A549 (cell line): ENCODE measurements at regions not wholly inside any gene's neighbourhood (a gene's known extent, or its start where the extent isn't known, plus 50 kb on each side); places are given as distances from the start of the nearest gene placed in this dataset.

Experiments used
- ATAC-seq, 2 experiments: fragments of 200-7000 bp in 1 of 2; fragments of >200 bp in 1 of 2; cut with Nextera tagmentation in 1 of 2; cut with Tn5 transposase in 1 of 2; 3 replicates each; pipeline versions ENCODE4 v1.8.0 to v1.9.1; 2018 to 2020; ENCODE audit warnings: mild to moderate bottlenecking in 1 of 2, moderate library complexity in 1 of 2
- CTCF ChIA-PET: fragments of 300-600 bp; sonication (Branson Sonifier 250); formaldehyde crosslinking; extraction: SDS; loops from one replicate; lab custom pipeline; 2021; ENCODE audit warnings: antibody characterized with exemption, inconsistent platforms; lab: Yijun Ruan, JAX
- POLR2A ChIA-PET: fragments of 350-600 bp; formaldehyde crosslinking; extraction: SDS; loops from one replicate; lab custom pipeline; 2021; ENCODE audit warnings: antibody characterized with exemption, inconsistent platforms; lab: Yijun Ruan, JAX
- DNase-seq, 2 experiments: peaks; one replicate each; pipeline versions ENCODE4 v3.0.0 to v3.0.0-alpha.2; 2011 to 2016; ENCODE audit warnings: low read depth in 1 of 2, low spot score in 1 of 2
- FAIRE-seq: peaks from 2 replicates; lab custom pipeline; 2011; peaks lifted over from hg19 to GRCh38; lab: Jason Lieb, UNC
- H3K27ac ChIP-seq, 2 experiments: fragments of >200 bp; sonication (Bioruptor Twin); formaldehyde crosslinking; 3 replicates each; pipeline ENCODE4 v1.5.1; 2016 to 2017
- H3K4me1 ChIP-seq: fragments of >200 bp; sonication (Bioruptor Twin); formaldehyde crosslinking; 3 replicates; pipeline ENCODE4 v1.6.1; 2016
- H3K4me2 ChIP-seq: fragments of >200 bp; sonication (Bioruptor Twin); formaldehyde crosslinking; 3 replicates; pipeline ENCODE4 v1.6.1; 2016
- H3K4me3 ChIP-seq: fragments of >200 bp; sonication (Bioruptor Twin); formaldehyde crosslinking; 3 replicates; pipeline ENCODE4 v1.5.1; 2016
- H3K9me3 ChIP-seq: fragments of >200 bp; sonication (Bioruptor Twin); formaldehyde crosslinking; 3 replicates; pipeline ENCODE4 v1.6.1; 2016
- BHLHE40 ChIP-seq: IDR thresholded peaks from 2 replicates; pipeline ENCODE4 v1.6.1; 2012; ENCODE audit warnings: low read depth, low read length, inconsistent platforms
- EHMT2 ChIP-seq: fragments of 200-600 bp; sonication (generic); IDR thresholded peaks from 2 replicates; pipeline ENCODE4 v1.6.1; 2016; ENCODE audit warnings: antibody characterized with exemption, low read depth, mild to moderate bottlenecking, moderate library complexity
- FOXS1 ChIP-seq: fragments of 250-450 bp; sonication (Bioruptor Pico); IDR thresholded peaks from 2 replicates; pipeline ENCODE4 v1.5.0; 2020; ENCODE audit warnings: mild to moderate bottlenecking, moderate library complexity
- HDAC2 ChIP-seq: fragments of 200-600 bp; sonication (generic); IDR thresholded peaks from 2 replicates; pipeline ENCODE4 v1.6.1; 2016
- HEYL ChIP-seq: fragments of 250-450 bp; sonication (Bioruptor Pico); IDR thresholded peaks from 2 replicates; pipeline ENCODE4 v1.8.0; 2021; ENCODE audit warnings: mild to moderate bottlenecking, moderate library complexity
- HOXA7 ChIP-seq: fragments of 250-450 bp; sonication (Bioruptor Pico); IDR thresholded peaks from 2 replicates; pipeline ENCODE4 v1.5.0; 2020; ENCODE audit warnings: mild to moderate bottlenecking, moderate library complexity
- JUNB ChIP-seq: fragments of >200 bp; sonication (Bioruptor Twin); formaldehyde crosslinking; IDR thresholded peaks from 2 replicates; pipeline ENCODE4 v1.6.1; 2016
- KDM1A ChIP-seq: fragments of 200-600 bp; sonication (generic); IDR thresholded peaks from 2 replicates; pipeline ENCODE4 v1.6.1; 2016; ENCODE audit warnings: low read depth, mild to moderate bottlenecking
- KDM5A ChIP-seq: fragments of 200-600 bp; sonication (generic); IDR thresholded peaks from 2 replicates; pipeline ENCODE4 v1.6.1; 2016; ENCODE audit warnings: antibody characterized with exemption, mild to moderate bottlenecking
- NPAS2 ChIP-seq: fragments of 250-450 bp; sonication (Bioruptor Pico); IDR thresholded peaks from 2 replicates; pipeline ENCODE4 v1.8.0; 2022; ENCODE audit warnings: mild to moderate bottlenecking, moderate library complexity, borderline replicate concordance
- NR3C1 ChIP-seq: fragments of >200 bp; sonication (Bioruptor Twin); formaldehyde crosslinking; IDR thresholded peaks from 3 replicates; pipeline ENCODE4 v1.6.1; 2017
- RCOR1 ChIP-seq: fragments of 150-350 bp; IDR thresholded peaks from 2 replicates; pipeline ENCODE4 v1.6.1; 2014; ENCODE audit warnings: antibody characterized with exemption, low read length, low read depth
- REST ChIP-seq: fragments of 200-600 bp; sonication (generic); IDR thresholded peaks from 2 replicates; pipeline ENCODE4 v1.6.1; 2016; ENCODE audit warnings: antibody characterized with exemption, mild to moderate bottlenecking, moderate library complexity
- RFX5 ChIP-seq: fragments of 450-650 bp; IDR thresholded peaks from 2 replicates; pipeline ENCODE4 v1.7.1; 2014; ENCODE audit warnings: antibody characterized with exemption, mild to moderate bottlenecking, moderate library complexity
- RNF2 ChIP-seq: fragments of 200-600 bp; sonication (generic); IDR thresholded peaks from 2 replicates; pipeline ENCODE4 v1.6.1; 2016; ENCODE audit warnings: low read depth, mild to moderate bottlenecking, antibody characterized with exemption, moderate library complexity, borderline replicate concordance
- SMC3 ChIP-seq: fragments of >200 bp; sonication (Bioruptor Twin); formaldehyde crosslinking; IDR thresholded peaks from 3 replicates; pipeline ENCODE4 v1.6.1; 2018; ENCODE audit warnings: inconsistent platforms
- SREBF2 ChIP-seq: fragments of 450-650 bp; IDR thresholded peaks from 2 replicates; pipeline ENCODE4 v1.6.1; 2014; ENCODE audit warnings: mild to moderate bottlenecking, moderate library complexity
- USF2 ChIP-seq: fragments of 450-650 bp; IDR thresholded peaks from 2 replicates; pipeline ENCODE4 v1.6.1; 2014; ENCODE audit warnings: antibody characterized with exemption
- WGBS: methylation state at CpG from one replicate; pipeline ENCODE4 v1.1.6; 2017; ENCODE audit errors: missing lambda C conversion rate; 5-methylcytosine and 5-hydroxymethylcytosine counted together
- TF ChIP-seq, protein P1 (sequence below): fragments of >200 bp; sonication (Bioruptor Twin); formaldehyde crosslinking; IDR thresholded peaks from 3 replicates; pipeline ENCODE4 v1.6.1; 2016
- TF ChIP-seq, protein P2 (sequence below): fragments of 250-450 bp; sonication (Bioruptor Pico); IDR thresholded peaks from 2 replicates; pipeline ENCODE4 v1.5.0; 2020; ENCODE audit warnings: low read depth, mild to moderate bottlenecking, moderate library complexity

DNA sequence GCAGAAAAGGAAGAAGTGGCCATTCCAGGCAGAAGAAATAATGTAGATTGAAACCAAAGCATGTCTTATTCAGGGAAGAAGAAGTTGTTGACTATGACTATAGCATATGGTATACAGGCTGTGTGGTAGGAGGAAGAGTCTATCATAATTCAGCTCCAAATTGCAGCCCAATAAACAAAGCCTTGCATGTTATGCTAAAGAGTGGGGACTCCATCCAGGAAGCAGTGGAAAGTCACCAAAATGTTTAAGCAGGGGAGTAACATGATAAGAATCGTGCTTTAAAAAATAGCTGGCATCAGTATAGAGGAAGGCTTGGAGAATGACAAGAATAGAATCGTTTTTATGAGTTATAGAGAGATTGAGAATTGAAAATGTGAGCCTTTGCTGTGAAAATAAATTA, 213.3 kb upstream of the ADGRL2 start:
- ChIA-PET POLR2A (no interaction called here), CTCF (no interaction called here)
- no peak overlapping the region for H3K4me3 ChIP-seq
- no peak overlapping the region for H3K27ac ChIP-seq
- TF ChIP-seq NR3C1 (no peak), NPAS2 (CRISPR knock-in tag) (no peak), RFX5 (no peak), KDM1A (no peak), RCOR1 (no peak), HDAC2 (no peak), KDM5A (no peak), SREBF2 (no peak), EHMT2 (no peak), FOXS1 (CRISPR knock-in tag) (no peak), REST (no peak), SMC3 (no peak), HOXA7 (CRISPR knock-in tag) (no peak), RNF2 (no peak), BHLHE40 (no peak)
- TF ChIP-seq, protein P1, sequence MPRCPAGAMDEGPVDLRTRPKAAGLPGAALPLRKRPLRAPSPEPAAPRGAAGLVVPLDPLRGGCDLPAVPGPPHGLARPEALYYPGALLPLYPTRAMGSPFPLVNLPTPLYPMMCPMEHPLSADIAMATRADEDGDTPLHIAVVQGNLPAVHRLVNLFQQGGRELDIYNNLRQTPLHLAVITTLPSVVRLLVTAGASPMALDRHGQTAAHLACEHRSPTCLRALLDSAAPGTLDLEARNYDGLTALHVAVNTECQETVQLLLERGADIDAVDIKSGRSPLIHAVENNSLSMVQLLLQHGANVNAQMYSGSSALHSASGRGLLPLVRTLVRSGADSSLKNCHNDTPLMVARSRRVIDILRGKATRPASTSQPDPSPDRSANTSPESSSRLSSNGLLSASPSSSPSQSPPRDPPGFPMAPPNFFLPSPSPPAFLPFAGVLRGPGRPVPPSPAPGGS, result no peak
- TF ChIP-seq, protein P2, sequence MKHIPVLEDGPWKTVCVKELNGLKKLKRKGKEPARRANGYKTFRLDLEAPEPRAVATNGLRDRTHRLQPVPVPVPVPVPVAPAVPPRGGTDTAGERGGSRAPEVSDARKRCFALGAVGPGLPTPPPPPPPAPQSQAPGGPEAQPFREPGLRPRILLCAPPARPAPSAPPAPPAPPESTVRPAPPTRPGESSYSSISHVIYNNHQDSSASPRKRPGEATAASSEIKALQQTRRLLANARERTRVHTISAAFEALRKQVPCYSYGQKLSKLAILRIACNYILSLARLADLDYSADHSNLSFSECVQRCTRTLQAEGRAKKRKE (CRISPR knock-in tag), result no peak
- FAIRE-seq, result no peak
- no peaks in the 10 kb centered on the region for H3K9me3 ChIP-seq
- WGBS, result 12% methylated on average over 2 of the region's 2 CpGs
- no peak for DNase-seq
- H3K4me2 ChIP-seq, result no peak overlapping the region
- H3K4me1 ChIP-seq, result no peaks in the 10 kb centered on the region
- ATAC-seq, result no peak

DNA sequence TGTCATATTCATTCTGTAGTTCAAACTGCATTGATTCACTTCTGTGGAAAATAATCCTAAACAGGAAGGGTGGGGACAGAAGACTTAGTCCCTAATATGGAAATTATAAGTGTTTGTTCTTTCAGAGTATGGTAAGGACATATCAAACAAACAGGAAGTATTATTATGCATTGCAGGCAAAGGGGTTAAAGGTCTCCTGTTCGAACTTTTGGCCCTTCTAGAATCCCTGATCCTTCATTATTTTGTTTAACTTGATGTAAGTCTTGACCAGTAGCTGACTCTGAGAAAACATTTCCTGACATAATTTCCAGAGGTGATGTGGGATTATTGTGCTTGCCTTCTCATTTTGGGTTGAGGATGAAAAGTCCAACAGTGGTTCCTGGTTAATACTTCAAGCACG, 215.4 kb upstream of the ADGRL2 start:
- no peak for FAIRE-seq
- DNase-seq, result no peak
- TF ChIP-seq HEYL (no peak), NPAS2 (CRISPR knock-in tag) (no peak)
- TF ChIP-seq, all 56 proteins: peak for 0
- CTCF ChIA-PET, result no interaction called here
- ATAC-seq, result no peak
- H3K4me2 ChIP-seq, result no peak overlapping the region
- 47% methylated on average over 2 of the region's 2 CpGs for WGBS
- H3K9me3 ChIP-seq, result no peaks in the 10 kb centered on the region
- POLR2A ChIA-PET, result no interaction called here
- no peak overlapping the region for H3K4me3 ChIP-seq
- H3K4me1 ChIP-seq, result no peaks in the 10 kb centered on the region
- H3K27ac ChIP-seq, result no peak overlapping the region

GRCh38 chr1:81584398-81584797, 216.3 kb upstream of the ADGRL2 start:
- CTCF ChIA-PET, result no interaction called here
- no peaks in the 10 kb centered on the region for H3K9me3 ChIP-seq
- ATAC-seq, result no peak
- POLR2A ChIA-PET, result no interaction called here
- no peaks in the 10 kb centered on the region for H3K4me1 ChIP-seq
- FAIRE-seq, result no peak
- DNase-seq, result no peak
- H3K4me2 ChIP-seq, result no peak overlapping the region
- no peak overlapping the region for H3K27ac ChIP-seq
- no peak overlapping the region for H3K4me3 ChIP-seq
- WGBS, result 81% methylated on average over 6 of the region's 6 CpGs
- TF ChIP-seq USF2, result no peak
- TF ChIP-seq JUNB, result no peak
